ENCODE measurements at regions not wholly inside any gene's neighbourhood (a gene's known extent, or its start where the extent isn't known, plus 50 kb on each side); places are given as distances from the start of the nearest gene placed in this dataset.

DNA sequence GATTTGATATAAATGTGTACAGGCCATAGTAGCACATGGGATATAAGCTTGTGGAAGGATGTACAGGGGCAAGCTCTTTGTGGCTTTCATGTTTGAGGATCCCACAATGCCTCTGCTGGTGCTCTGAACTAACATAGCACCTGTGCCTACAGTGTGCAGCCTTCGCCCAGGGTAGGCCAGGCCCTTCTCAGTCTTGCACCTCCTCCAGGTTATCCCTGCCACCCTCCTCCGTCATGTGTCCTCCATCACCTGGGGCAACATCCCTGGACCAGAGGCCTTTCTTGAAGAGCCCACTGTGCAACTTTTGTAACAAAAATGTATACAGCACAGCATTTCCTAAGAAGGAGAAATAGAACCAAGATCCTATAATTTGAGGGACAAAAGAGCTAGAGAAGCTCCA, 306.8 kb downstream of the IRS2 start (continued):
- TF ChIP-seq, protein P1, sequence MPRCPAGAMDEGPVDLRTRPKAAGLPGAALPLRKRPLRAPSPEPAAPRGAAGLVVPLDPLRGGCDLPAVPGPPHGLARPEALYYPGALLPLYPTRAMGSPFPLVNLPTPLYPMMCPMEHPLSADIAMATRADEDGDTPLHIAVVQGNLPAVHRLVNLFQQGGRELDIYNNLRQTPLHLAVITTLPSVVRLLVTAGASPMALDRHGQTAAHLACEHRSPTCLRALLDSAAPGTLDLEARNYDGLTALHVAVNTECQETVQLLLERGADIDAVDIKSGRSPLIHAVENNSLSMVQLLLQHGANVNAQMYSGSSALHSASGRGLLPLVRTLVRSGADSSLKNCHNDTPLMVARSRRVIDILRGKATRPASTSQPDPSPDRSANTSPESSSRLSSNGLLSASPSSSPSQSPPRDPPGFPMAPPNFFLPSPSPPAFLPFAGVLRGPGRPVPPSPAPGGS (IDR thresholded peaks at IDR 0.05; ENCODE audit: borderline replicate concordance, insufficient read depth, low read depth, low read length, poor library complexity, severe bottlenecking), result no peak
- TF ChIP-seq SUPT20H (IDR thresholded peaks at IDR 0.05; ENCODE audit: borderline replicate concordance, control insufficient read depth, low read depth, low read length) (no peak), POLR2AphosphoS2 (IDR thresholded peaks at IDR 0.05; ENCODE audit: low read depth, low read length) (no peak), GABPA (IDR thresholded peaks at IDR 0.05; ENCODE audit: low read depth) (no peak), BMI1 (IDR thresholded peaks at IDR 0.05; ENCODE audit: borderline replicate concordance) (no peak), LARP7 (IDR thresholded peaks at IDR 0.05) (no peak)
- TF ChIP-seq, protein P2, sequence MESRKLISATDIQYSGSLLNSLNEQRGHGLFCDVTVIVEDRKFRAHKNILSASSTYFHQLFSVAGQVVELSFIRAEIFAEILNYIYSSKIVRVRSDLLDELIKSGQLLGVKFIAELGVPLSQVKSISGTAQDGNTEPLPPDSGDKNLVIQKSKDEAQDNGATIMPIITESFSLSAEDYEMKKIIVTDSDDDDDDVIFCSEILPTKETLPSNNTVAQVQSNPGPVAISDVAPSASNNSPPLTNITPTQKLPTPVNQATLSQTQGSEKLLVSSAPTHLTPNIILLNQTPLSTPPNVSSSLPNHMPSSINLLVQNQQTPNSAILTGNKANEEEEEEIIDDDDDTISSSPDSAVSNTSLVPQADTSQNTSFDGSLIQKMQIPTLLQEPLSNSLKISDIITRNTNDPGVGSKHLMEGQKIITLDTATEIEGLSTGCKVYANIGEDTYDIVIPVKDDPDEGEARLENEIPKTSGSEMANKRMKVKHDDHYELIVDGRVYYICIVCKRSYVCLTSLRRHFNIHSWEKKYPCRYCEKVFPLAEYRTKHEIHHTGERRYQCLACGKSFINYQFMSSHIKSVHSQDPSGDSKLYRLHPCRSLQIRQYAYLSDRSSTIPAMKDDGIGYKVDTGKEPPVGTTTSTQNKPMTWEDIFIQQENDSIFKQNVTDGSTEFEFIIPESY (IDR thresholded peaks at IDR 0.05), result no peak

DNA sequence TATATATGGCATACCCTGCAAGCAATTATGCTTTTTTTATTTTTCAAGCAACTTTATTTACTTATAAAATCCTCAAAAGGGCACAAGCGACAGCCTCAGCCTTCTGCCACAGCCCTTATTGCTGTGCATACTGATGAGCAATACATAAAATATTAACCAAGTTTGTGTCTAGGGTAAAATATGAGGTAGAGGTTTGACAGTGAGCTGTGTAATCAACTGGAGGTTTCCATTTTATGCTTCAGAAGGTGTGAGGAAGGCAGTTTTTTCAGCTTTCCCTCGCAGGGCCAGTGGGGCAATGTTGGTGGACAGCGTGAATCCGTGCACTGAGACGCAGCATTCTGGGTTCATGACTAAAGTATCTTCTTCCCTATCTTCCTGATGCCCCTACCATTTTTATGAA, 310.4 kb downstream of the IRS2 start:
- 0 out of 3 replicates have a peak, but pooled peaks have one; percentile 38 for ATAC-seq
- Histone ChIP-seq H3K27ac (ENCODE audit: control insufficient read depth, insufficient read depth) (no peak overlapping the region), H4K20me1 (ENCODE audit: control insufficient read depth, insufficient read depth) (no peaks in the 10 kb centered on the region), H2AFZ (ENCODE audit: control insufficient read depth, low read depth, low read length) (no peak overlapping the region), H3K9ac (ENCODE audit: control insufficient read depth, insufficient read depth, low read length) (no peak overlapping the region), H3K27me3 (replicated peaks in 1 of 2; ENCODE audit: control insufficient read depth in 2 of 2, insufficient read depth in 2 of 2, low read length in 1 of 2) (no peaks in the 10 kb centered on the region), H3K4me2 (ENCODE audit: control insufficient read depth, insufficient read depth) (no peak overlapping the region), H3K4me3 (no peak overlapping the region), H3K9me3 (replicated peaks; ENCODE audit: control insufficient read depth, insufficient read depth, low read length) (no peaks in the 10 kb centered on the region), H3K36me3 (ENCODE audit: control insufficient read depth in 2 of 2, insufficient read depth in 2 of 2, low read length in 1 of 2) (no peaks in the 10 kb centered on the region), H3K79me2 (ENCODE audit: control insufficient read depth, insufficient read depth, low read length) (no peaks in the 10 kb centered on the region), H3K4me1 (ENCODE audit: control insufficient read depth, insufficient read depth, low read length) (no peaks in the 10 kb centered on the region)
- CTCF ChIA-PET, result interaction anchor here (0.6 to 0.8 kb wide), 2 partner anchors 17 to 201 kb away, joined by 3 to 4 read pairs; no protein-coding TSS in a partner anchor
- SMC1A ChIA-PET (ENCODE audit: uncharacterized antibody, unreplicated experiment), result interaction anchor here (1.0 kb wide), 1 partner anchor 10 kb away, joined by 3 read pairs; no protein-coding TSS in a partner anchor
- no TSS peak for BruUV-seq (replicated peaks)
- FAIRE-seq, result no peak
- in situ Hi-C loops (cut with MboI) (no loop called here), intact Hi-C loops (cut with micrococcal nuclease; ENCODE audit: unreplicated experiment) (no loop called here)
- POLR2A ChIA-PET, result no interaction called here
- DNase-seq (ENCODE audit: low read depth, low spot score), result no peak
- WGBS (ENCODE audit: insufficient coverage, insufficient replicate concordance, low lambda C conversion rate, missing lambda C conversion rate), result 62% methylated on average over 5 of the region's 5 CpGs
- RAD21 ChIA-PET (ENCODE audit: unreplicated experiment), result no interaction called here
- TF ChIP-seq, protein P3, sequence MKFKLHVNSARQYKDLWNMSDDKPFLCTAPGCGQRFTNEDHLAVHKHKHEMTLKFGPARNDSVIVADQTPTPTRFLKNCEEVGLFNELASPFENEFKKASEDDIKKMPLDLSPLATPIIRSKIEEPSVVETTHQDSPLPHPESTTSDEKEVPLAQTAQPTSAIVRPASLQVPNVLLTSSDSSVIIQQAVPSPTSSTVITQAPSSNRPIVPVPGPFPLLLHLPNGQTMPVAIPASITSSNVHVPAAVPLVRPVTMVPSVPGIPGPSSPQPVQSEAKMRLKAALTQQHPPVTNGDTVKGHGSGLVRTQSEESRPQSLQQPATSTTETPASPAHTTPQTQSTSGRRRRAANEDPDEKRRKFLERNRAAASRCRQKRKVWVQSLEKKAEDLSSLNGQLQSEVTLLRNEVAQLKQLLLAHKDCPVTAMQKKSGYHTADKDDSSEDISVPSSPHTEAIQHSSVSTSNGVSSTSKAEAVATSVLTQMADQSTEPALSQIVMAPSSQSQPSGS (IDR thresholded peaks at IDR 0.05; ENCODE audit: low read length), result no peak
- TF ChIP-seq CBX3 (IDR thresholded peaks at IDR 0.05; ENCODE audit: borderline replicate concordance, low read depth), result no peak
- TF ChIP-seq FOXM1 (IDR thresholded peaks at IDR 0.05; ENCODE audit: low read depth, low read length), result no peak
- TF ChIP-seq, protein P4, sequence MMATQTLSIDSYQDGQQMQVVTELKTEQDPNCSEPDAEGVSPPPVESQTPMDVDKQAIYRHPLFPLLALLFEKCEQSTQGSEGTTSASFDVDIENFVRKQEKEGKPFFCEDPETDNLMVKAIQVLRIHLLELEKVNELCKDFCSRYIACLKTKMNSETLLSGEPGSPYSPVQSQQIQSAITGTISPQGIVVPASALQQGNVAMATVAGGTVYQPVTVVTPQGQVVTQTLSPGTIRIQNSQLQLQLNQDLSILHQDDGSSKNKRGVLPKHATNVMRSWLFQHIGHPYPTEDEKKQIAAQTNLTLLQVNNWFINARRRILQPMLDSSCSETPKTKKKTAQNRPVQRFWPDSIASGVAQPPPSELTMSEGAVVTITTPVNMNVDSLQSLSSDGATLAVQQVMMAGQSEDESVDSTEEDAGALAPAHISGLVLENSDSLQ (IDR thresholded peaks at IDR 0.05), result no peak
- TF ChIP-seq BACH1 (IDR thresholded peaks at IDR 0.05; ENCODE audit: borderline replicate concordance), result no peak
- TF ChIP-seq MYB (IDR thresholded peaks at IDR 0.05; ENCODE audit: borderline replicate concordance, low read depth, low read length), result no peak
- TF ChIP-seq KAT2A (conservative IDR thresholded peaks at IDR 0.05; ENCODE audit: control insufficient read depth, low read depth, low read length), result no peak

All from GM12878 (cell line).